HG02840 (cell line): ENCODE measurements at regions not wholly inside any gene's neighbourhood (a gene's known extent, or its start where the extent isn't known, plus 50 kb on each side); places are given as distances from the start of the nearest gene placed in this dataset.
A peak's percentile ranks its signal among the peaks of the same experiment; 100 is the strongest.

Experiments
- ATAC-seq: cut with Tn5 transposase; IDR thresholded peaks from one replicate; pipeline ENCODE4 v1.9.1; 2021; ENCODE audit warnings: mild to moderate bottlenecking, moderate library complexity, moderate number of reproducible peaks; ENCODE audit not compliant: unreplicated experiment, low FRiP score

DNA sequence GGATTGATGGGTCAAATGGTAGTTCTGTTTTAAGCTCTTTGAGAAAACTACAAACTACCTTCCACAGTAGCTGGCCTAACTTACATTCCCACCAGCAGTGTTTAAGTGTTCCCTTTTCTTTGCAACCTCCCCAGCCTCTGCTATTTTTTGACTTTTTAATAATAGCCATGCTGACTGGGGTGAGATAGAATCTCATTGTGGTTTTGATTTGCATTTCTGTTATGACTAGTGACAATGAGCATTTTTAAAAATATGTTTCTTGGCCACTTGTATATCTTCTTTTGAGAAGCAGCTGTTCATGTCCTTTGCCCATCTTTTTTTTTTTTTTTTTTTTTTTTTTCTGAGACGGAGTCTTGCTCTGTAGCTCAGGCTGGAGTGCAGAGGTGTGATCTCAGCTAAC lies 155.2 kb upstream of the BMPER start:
- peak; percentile 71 for ATAC-seq

DNA sequence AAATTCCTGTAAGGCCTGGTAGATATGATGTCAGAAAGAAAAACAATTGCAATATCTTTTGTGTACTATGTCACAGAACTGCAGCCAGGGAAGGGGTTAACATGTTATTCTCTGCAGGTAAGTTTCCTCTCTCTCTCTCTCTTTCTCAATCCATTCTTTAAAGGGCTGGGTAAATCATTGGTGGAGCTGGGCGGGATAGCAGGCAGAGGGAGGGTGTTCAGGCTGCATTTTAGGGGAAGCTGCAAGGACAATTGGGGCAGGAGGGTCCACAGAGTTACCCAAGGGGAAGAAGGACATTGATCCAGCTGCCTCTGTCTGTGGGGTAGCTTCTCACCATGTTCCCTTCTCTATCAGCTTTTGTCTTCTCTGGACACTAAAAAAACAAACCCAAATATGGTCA lies 153.9 kb upstream of the BMPER start:
- ATAC-seq: no peak

DNA sequence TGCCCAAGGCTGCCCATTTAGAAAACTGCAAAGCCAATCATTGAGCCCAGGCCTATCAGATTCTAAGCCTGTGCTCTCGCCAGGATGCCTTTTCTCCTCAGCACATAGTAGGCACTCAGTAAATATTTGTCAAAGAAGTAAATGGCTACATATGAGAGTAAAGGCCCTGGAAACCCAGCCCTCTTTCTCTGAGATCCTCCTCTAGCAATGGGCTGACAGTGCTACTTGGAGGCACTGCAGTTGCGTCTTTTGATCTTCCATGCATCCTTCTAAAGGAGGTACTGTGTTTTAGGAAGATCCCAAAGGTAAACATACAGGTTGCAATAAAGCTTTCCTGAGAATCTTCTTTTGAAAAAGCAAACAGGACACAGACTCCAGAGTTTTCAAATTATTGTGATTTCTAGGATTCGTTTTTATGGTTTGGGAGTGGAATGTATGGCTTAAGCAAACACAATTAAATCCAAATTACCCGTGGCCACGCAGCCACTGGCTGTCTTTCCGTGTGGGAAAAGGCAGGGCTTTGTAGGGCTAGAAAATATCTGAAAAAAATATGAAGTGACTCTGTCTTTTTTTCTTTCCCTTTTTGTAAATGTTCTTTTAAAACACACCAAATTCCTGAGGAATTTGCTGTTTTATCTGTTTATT lies 151.3 kb upstream of the BMPER start:
- ATAC-seq: no peak

DNA sequence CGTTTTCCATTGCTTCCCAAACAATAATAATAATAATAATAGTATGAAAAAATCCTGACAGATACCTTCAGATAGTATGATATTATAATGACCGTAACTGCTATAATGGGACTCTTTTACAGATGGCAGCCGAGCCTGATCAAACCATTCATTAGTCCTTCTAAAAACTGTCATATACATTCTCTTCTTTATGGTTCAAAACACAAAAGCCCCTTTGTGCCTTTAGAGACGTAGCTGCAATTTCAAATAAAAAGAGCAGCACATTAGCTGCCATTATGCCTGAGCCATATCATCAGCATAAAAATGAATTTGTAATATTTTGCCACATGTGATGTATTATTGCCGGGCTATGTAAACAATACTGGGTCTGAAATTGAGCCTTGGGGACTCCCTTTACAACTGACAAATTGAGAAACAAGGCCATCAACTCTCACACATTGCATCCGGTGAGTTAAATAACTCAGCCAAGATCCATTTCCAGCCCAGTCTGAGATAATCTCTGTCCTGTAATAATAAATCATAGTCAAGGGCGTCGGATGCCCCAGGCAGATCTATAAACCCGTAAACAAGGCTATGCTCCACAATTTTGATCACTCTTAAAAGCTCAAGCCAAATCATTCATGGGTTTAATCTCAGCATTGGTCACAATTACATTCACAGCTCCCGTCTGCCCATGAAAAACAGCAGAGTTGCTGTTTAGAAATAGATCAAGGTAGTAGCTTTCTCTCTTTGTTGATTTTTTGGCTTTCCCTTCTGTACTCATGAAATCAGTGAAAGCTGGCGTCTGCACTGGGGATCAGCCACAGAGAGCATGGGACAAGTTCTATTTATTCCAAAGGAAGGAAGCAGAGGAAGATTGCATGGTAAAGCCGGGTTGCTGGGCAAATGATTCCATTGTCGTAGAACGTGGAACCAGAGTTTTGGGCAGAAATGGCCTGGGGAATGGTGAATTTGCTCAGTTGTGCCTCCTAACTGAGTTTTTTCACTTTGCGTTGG lies 150.1 kb upstream of the BMPER start:
- ATAC-seq: no peak

DNA sequence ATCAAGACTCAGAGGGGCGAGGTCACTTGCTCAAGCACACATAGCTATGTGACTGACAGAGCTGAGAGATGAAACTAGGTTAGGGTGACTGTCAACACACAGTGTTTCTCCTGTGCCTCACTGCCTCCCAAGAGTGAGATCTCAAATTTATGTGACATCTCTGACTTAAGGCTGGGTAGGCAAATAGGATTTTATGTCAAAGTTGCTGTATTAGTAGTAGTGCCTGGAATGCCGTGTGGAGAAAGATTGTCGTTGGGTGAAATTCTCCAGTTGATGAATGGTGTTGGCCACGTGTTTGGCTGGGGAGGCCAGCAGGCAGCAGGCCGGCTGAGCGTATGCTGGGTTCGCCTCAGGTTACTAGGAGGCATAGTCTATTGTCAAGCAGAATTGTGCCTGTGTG lies 148.3 kb upstream of the BMPER start:
- ATAC-seq: no peak

DNA sequence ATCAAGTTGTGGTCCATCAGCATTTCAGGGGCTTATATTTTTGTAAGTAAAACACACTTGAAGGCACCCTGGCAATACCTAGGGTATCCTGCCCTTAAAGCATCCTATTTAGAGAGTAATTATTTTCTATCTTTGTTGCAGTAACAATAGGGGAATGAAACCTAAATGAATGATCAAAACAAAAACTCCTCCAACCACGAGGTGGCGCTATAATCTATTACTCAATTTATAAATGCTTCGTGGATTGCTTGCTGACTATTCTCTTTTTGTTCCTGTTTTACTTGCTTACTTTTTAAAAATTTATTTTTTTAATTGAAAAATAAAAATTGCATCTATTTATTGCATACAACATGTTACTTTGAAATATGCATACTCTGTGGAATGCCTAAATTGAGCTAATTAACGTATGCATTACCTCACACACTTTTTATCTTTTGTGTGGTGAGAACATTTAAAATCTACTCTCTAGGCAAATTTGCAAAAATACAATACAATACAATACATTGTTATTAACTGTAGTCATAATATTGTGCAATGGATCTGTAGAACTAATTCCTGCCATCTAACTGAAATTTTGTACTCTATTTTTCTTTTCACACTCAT lies 147.7 kb upstream of the BMPER start:
- no peak for ATAC-seq

DNA sequence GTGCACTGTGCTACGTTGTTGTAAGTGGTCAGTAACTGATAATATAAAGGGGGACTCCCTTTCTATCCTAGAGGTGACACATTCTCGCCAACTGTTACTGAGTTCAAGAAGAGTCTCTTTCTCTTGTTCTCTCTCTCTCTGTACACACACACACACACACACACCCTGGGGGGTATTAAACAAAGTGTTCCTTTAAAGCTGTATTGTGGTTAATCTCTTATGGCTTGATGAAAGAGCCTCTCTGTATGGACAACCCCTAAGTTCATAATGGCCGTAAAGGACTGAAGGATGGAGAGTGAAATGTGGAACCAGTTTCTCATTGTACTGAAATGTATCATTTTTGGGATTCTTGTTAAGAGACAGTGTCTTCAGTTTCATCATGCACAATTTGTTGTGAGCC lies 145.2 kb upstream of the BMPER start:
- ATAC-seq: no peak

DNA sequence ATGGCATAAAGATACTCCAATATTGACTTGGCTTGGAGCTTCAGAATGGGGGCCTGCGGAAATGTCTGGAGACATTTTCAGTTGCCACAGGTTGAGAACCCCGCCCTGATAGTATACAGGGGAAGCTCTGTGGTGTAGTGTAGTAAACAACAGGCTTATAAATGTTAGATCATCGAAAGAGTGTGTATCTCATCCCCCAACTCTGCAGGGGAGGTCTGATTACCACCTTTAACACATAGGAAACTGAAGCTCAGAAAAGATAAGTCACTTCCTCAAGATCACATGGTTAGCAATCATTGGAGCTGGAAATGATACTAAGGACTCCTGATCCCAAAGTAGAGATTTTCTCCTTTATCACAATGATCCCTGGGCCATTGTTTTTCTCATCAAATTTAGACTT lies 144.5 kb upstream of the BMPER start:
- ATAC-seq: no peak

DNA sequence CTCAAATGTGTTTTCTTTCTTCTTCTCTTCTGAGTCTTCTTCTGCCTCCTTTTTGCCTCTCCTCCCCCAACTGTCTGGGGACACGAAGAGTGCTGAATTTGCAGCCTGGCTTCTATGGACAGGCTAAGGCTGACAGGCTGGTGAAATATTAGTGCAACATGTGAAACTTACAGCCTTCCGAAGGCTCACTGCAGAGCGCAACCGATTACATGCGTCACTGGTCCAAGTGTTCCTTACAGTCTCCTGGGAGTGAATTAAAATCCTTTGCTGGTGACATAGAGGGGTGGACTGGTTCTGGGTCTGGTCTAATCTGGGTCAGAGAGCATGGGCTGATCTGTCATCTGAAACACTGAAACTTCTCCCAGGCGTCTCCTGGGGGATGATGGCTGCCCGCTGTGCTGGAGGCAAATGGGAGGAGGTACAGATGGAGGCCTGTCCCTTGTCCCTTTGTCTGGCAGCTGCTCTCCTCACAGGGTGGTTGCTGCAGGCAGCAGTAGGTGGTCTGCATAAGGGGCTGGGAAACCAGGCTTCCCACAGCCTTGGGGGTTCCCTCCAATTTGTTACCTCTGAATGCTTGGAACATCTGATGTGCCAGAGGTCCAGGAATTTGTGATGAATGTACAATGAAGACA lies 143.8 kb upstream of the BMPER start:
- no peak for ATAC-seq

DNA sequence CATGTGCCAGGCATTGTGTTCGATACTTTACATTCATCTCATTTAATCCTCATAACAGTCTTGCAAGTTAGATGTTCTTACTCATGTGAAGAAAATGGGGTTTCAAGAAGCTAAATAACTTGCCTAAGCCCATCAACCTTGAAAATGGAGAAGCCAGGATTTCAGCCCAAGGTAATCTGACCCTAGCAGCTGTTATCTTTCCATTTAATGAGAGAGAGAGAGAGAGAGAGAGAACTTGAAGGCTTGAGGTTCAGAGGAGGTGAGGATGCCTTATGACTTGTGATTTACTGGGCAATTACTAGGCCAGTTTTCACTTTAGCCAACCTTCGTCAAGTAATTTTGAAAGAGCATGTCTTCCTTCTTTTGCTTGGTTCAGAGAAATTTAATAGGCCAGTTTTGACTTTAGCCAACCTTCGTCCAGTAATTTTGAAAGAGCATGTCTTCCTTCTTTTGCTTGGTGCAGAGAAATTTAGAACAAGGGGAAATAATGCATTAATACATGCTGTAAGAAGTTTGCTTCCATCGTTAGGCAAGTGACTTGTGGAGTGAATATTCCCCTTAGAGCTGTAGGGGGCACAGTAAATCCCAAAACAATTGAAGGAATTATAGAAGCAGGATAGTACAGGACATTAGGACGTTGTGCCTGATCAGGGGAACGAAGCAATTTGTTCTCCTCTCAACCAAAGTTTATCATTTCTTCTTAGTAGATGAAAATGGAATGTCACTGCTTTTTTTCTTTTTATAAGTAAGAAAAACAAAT lies 143.0 kb upstream of the BMPER start:
- no peak for ATAC-seq

DNA sequence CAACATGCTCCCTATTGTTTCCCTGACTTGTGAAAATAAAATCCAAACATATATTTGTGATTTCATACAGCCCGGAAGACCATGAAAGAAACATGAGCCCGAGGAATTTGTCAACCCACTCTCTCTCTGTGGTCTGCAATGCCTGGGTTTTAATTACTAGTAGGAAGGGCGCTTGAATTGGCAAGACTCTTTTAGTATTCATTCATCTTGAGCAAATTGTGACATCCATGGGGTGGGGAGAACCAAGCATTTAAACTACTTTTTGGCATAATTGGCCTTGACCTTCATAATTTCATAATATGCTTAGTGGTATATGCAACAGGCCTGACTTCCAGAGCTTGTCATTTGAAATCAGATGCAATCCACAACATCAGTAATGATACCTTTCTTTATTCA lies 142.4 kb upstream of the BMPER start:
- no peak for ATAC-seq

DNA sequence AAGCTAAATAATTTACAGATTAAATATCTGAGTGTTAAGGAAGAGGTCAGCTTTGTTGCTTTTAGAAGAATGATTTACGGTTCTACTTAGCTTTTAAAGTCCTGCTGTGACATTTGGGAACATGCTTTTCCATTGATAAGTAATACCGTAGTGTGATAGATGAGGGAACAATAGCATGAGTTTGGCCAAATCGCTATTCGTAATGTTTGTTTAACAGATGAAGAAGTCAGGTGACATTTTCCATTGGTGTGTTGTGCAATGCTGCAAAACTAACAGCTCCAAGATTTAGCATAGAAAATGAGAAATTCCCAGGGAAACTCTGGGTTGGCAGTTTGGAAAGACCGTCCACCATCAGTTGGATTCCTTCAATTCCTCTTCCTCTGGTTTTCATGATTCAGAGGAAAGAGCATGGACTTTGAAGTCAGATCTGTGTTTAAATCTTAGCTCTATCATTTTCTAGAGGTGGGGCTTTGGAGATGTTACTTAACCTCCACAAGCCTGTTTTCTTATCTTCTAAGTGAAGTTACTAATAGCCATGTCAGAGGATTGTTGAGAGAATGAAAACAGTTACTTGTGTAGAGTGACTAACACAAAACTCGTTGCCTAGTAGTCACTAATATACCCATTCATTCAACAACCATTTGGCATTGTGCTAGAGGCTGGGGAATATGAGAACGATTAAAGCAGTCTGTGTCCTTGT lies 140.4 kb upstream of the BMPER start:
- ATAC-seq: no peak

DNA sequence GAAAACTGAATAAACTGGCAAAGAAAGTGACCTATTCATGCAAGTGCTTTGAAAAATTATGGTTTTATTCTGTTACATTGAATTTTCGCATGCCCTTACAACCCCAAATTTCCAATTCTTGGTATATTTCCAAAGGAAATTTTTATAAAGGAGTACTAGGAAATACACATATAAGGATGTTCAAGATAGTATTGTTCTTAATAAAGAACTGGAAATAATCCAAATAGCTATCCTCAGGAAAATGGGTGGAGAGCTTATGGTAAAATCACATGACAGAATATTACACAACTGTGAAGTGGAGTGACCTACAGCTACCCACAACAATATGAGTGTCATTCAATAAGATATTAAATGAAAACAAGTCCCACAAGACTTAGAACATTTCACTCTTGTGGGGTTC lies 138.9 kb upstream of the BMPER start:
- no peak for ATAC-seq

DNA sequence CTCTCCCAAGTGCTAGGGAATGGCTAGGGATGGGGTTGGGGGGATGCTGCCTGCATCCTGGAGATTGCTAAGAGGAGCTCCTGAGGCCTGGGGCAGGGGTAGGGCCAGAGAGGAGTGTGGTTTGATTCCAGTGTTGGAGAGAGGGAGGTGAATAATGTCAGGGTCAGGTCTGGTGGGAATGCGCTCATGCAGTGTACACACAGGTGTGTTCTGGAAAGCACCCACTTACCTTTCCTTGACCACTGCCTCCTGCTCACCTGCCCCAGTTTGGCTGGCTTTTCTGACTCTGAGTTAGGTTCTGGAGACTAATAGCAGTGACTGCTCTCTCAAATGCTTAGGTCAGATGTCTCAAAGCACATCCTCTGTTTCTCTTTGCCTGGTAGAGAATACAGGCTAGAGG lies 135.4 kb upstream of the BMPER start:
- ATAC-seq: no peak

DNA sequence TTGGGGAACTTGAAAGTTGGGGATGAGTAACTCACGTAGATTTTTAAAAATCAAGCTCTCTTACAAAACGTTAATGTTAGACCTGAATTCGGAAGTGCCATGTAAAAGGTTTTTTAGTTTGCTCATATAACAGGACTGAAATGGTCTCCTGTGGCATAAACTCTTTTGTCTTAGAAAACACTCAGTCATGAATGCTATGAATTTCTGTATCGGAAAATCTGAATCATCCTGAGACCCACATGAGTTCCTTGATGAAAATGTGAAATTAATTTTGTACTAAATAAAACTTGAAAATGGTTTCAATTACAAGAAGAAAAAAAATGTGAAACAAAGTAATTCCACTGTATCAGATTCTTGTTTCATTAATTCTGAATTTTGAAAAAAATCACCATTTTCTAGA lies 134.8 kb upstream of the BMPER start:
- no peak for ATAC-seq

DNA sequence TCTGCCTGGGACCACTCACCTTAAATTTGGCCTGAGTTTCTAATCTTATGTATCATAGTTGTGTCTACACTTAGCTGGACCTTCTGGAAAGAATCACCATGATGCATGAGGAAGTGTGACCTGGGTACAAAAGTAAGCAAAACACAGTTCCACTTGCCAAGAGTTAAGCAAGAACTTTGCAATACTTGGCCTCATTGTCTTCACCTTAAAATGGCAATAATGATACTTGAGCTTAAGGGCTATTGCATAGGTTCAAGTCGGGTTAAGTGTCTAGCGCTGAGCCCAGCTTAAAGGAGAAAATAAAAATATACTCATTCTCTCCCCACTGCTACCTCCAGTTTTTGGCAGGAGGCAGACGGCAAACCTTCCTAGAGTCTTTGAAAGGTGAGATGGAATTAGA lies 133.9 kb upstream of the BMPER start:
- ATAC-seq: no peak

DNA sequence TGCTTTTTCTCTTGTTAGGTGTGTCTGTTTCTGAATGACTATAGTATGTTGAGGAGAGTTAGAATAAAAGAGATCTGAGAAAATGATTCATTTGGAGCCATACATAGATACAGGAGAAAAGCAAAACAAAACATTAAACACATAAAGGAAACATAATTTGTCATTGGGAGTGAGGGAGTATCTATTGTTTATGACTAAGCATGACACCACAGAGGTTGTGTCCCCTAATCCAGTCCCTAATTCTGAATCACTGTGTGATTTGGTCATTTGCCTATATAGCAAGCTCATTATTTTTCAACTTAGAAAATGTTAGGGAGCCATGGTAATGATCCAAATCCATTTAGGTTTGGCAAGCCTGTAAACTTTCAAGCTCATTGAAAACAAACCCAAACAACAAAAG lies 132.3 kb upstream of the BMPER start:
- ATAC-seq: no peak

DNA sequence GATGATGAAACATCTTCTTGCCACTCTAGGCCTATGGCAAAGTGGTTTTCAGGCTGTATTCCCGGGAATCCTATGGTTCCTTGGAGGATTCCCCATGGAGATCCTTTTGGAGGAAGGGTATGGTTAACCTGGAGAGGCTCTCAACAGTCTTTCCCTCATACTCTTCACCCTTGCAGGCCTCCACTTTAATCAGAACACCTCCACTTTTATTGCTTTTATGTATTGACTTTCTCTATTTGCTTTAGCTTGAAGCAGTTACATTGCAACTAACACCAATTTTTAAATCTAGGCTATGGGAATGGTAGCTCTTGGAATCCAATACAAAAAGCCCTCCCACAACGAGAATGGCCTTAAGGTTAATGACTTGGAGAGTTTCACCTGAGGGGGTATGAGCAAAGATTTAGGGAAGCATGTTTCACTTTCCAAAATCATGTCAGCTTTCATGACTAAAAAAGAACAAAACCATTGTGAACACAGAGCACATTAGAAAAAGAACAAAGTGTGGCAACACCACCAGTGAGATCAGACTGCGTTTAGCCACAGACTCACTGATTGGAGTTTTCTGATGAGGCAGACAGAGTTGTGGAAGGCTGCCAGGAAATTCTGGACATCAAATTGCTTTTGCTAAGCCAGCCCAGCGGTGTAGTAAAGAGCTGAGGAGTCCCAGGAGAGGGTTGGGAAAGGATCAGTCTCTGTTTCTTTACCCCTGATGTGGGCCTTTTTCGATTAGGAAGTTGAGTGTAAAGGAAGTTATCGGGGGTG lies 130.4 kb upstream of the BMPER start:
- no peak for ATAC-seq

DNA sequence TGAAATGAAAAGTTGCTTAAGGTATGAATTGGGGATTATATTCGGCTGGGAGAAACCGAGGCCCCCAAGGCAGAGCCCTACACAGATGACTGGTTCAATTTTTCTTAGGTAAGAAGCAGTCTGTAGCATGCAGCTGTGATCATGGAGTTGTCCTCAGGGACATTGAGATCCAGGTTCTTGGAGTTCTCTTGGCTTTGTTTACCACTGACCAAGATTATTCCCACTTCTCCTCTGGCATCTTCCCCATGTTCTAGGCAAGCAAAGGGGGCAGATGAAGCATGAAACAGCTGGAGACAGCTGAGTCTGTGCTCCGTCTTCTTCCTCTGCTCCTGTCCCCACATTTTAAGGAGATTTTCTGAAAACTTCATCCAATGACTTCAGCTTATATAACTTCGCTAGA lies 129.5 kb upstream of the BMPER start:
- ATAC-seq: no peak
